ENCODE measurements at regions not wholly inside any gene's neighbourhood (a gene's known extent, or its start where the extent isn't known, plus 50 kb on each side); places are given as distances from the start of the nearest gene placed in this dataset.

- no peak for TF ChIP-seq EZH2 (IDR thresholded peaks at IDR 0.05; ENCODE audit: borderline replicate concordance)
- TF ChIP-seq CTCF (IDR thresholded peaks at IDR 0.05; ENCODE audit: poor library complexity) = no peak
- TF ChIP-seq EZH2phosphoT487 (IDR thresholded peaks at IDR 0.05; ENCODE audit: low read depth, severe bottlenecking, unreplicated experiment) = no peak
Observed at GRCh38 chr10:80702143-80702542, 164.4 kb downstream of the SH2D4B start.
